Activated CD8-positive, alpha-beta T cell treated with anti-CD3 and anti-CD28 coated beads, Interleukin-2, amount 10 ng/mL, durations not matched to agents 7 days and 5 days (primary cell): ENCODE measurements at regions not wholly inside any gene's neighbourhood (a gene's known extent, or its start where the extent isn't known, plus 50 kb on each side); places are given as distances from the start of the nearest gene placed in this dataset.

ENCODE experiments used
- ATAC-seq: fragments of 150-1000 bp; cut with Tn5 transposase; one replicate; pipeline ENCODE4 v1.10.0; 2021; ENCODE audit warnings: moderate library complexity
- CTCF ChIA-PET: fragments of 350-600 bp; sonication (Branson Sonifier 250); formaldehyde crosslinking; loops from one replicate; lab custom pipeline; 2021; ENCODE audit warnings: antibody characterized with exemption; lab: Charles Lee
- POLR2A ChIA-PET: fragments of 350-600 bp; sonication (Branson Sonifier 250); formaldehyde crosslinking; loops from one replicate; lab custom pipeline; 2021; ENCODE audit warnings: antibody characterized with exemption; lab: Charles Lee
- DNase-seq: peaks from one replicate; pipeline ENCODE4 v3.0.0-alpha.2; 2020
- H3K27ac Mint-ChIP-seq: one replicate; pipeline ENCODE4 v1.8.0; 2021; ENCODE audit warnings: mild to moderate bottlenecking, mixed read lengths
- H3K27me3 Mint-ChIP-seq: one replicate; pipeline ENCODE4 v1.8.0; 2021; ENCODE audit warnings: low read depth, mixed read lengths
- H3K36me3 Mint-ChIP-seq: one replicate; pipeline ENCODE4 v1.8.0; 2021; ENCODE audit warnings: low read depth, mixed read lengths
- H3K4me1 Mint-ChIP-seq: one replicate; pipeline ENCODE4 v1.8.0; 2021; ENCODE audit warnings: low read depth, mixed read lengths
- H3K4me3 Mint-ChIP-seq: one replicate; pipeline ENCODE4 v1.8.0; 2021; ENCODE audit warnings: mild to moderate bottlenecking, mixed read lengths
- H3K9me3 Mint-ChIP-seq: one replicate; pipeline ENCODE4 v1.8.0; 2022; ENCODE audit warnings: mixed read lengths; ENCODE audit not compliant: insufficient read depth

GRCh38 chr6:142612956-142613355 lies 311.1 kb downstream of the ADGRG6 start:
- no peak for DNase-seq
- ATAC-seq = no peak
- CTCF ChIA-PET = no interaction called here
- H3K4me3 Mint-ChIP-seq = no peak overlapping the region
- H3K9me3 Mint-ChIP-seq = peaks cover 9% of the 10 kb centered on the region
- POLR2A ChIA-PET = no interaction called here
- no peak overlapping the region for H3K27ac Mint-ChIP-seq
- H3K4me1 Mint-ChIP-seq = no peaks in the 10 kb centered on the region
- peaks cover 4% of the 10 kb centered on the region for H3K27me3 Mint-ChIP-seq
- no peaks in the 10 kb centered on the region for H3K36me3 Mint-ChIP-seq

- Mint-ChIP-seq H3K4me1 (no peaks in the 10 kb centered on the region), H3K4me3 (no peak overlapping the region), H3K27me3 (peaks cover 4% of the 10 kb centered on the region), H3K36me3 (no peaks in the 10 kb centered on the region), H3K27ac (no peak overlapping the region), H3K9me3 (peaks cover 9% of the 10 kb centered on the region)
- POLR2A ChIA-PET = no interaction called here
- ATAC-seq (no peak), DNase-seq (no peak)
- CTCF ChIA-PET = no interaction called here
These were observed 312.2 kb downstream of the ADGRG6 start for GRCh38 chr6:142613981-142614380.

- Mint-ChIP-seq H3K36me3 (no peaks in the 10 kb centered on the region), H3K9me3 (peaks cover 3% of the 10 kb centered on the region), H3K4me3 (no peak overlapping the region), H3K27ac (no peak overlapping the region), H3K4me1 (no peaks in the 10 kb centered on the region), H3K27me3 (peaks cover 4% of the 10 kb centered on the region)
- CTCF ChIA-PET = no interaction called here
- ATAC-seq (no peak), DNase-seq (no peak)
- POLR2A ChIA-PET = no interaction called here
These were observed 315.4 kb downstream of the ADGRG6 start for GRCh38 chr6:142617158-142617557.

- no peak overlapping the region for H3K27ac Mint-ChIP-seq
- POLR2A ChIA-PET = no interaction called here
- ATAC-seq = no peak
These were observed 320.0 kb downstream of the ADGRG6 start for GRCh38 chr6:142621822-142622221.

GRCh38 chr6:142624978-142625715 lies 319.8 kb downstream of the HIVEP2 start:
- DNase-seq = no peak
- no peaks in the 10 kb centered on the region for H3K36me3 Mint-ChIP-seq
- no peak for ATAC-seq

More at GRCh38 chr6:142621822-142622221, 320.0 kb downstream of the ADGRG6 start:
- Mint-ChIP-seq H3K4me1 (no peaks in the 10 kb centered on the region), H3K27me3 (peaks cover 2% of the 10 kb centered on the region), H3K36me3 (no peaks in the 10 kb centered on the region), H3K4me3 (no peak overlapping the region), H3K9me3 (no peaks in the 10 kb centered on the region)
- DNase-seq = no peak
- CTCF ChIA-PET = interaction anchor here (1.6 kb wide), 1 partner anchor 22 kb away, joined by 4 read pairs; no protein-coding TSS in a partner anchor

GRCh38 chr6:142627474-142627873 lies 317.5 kb downstream of the HIVEP2 start:
- Mint-ChIP-seq H3K4me1 (peaks cover 5% of the 10 kb centered on the region), H3K9me3 (no peaks in the 10 kb centered on the region), H3K27me3 (no peaks in the 10 kb centered on the region), H3K36me3 (no peaks in the 10 kb centered on the region), H3K27ac (no peak overlapping the region), H3K4me3 (no peak overlapping the region)
- ChIA-PET CTCF (no interaction called here), POLR2A (no interaction called here)
- DNase-seq (no peak), ATAC-seq (no peak)

More at GRCh38 chr6:142624978-142625715, 319.8 kb downstream of the HIVEP2 start:
- Mint-ChIP-seq H3K4me1 (peaks cover 3% of the 10 kb centered on the region), H3K4me3 (no peak overlapping the region), H3K27me3 (no peaks in the 10 kb centered on the region), H3K9me3 (no peaks in the 10 kb centered on the region), H3K27ac (no peak overlapping the region)
- CTCF ChIA-PET = no interaction called here
- POLR2A ChIA-PET = interaction anchor here (0.6 kb wide), 1 partner anchor 825 kb away, joined by 3 read pairs; the partner anchor contains the start of genes ADAT2 and PEX3

- ChIA-PET CTCF (no interaction called here), POLR2A (no interaction called here)
- Mint-ChIP-seq H3K9me3 (no peaks in the 10 kb centered on the region), H3K4me3 (no peak overlapping the region), H3K36me3 (no peaks in the 10 kb centered on the region), H3K27me3 (no peaks in the 10 kb centered on the region), H3K27ac (no peak overlapping the region), H3K4me1 (peaks cover 5% of the 10 kb centered on the region)
- DNase-seq = no peak
- ATAC-seq = no peak
These were observed 313.2 kb downstream of the HIVEP2 start for GRCh38 chr6:142631517-142632385.

GRCh38 chr6:142633317-142633716 lies 311.7 kb downstream of the HIVEP2 start:
- CTCF ChIA-PET = no interaction called here
- POLR2A ChIA-PET = no interaction called here
- no peaks in the 10 kb centered on the region for H3K27me3 Mint-ChIP-seq

GRCh38 chr6:142635130-142635529 lies 309.8 kb downstream of the HIVEP2 start:
- Mint-ChIP-seq H3K27ac (no peak overlapping the region), H3K36me3 (no peaks in the 10 kb centered on the region), H3K27me3 (no peaks in the 10 kb centered on the region), H3K4me3 (no peak overlapping the region), H3K4me1 (peaks cover 2% of the 10 kb centered on the region), H3K9me3 (no peaks in the 10 kb centered on the region)
- no peak for ATAC-seq
- no peak for DNase-seq
- POLR2A ChIA-PET = no interaction called here
- CTCF ChIA-PET = no interaction called here

More at GRCh38 chr6:142633317-142633716, 311.7 kb downstream of the HIVEP2 start:
- Mint-ChIP-seq H3K4me1 (peaks cover 2% of the 10 kb centered on the region), H3K4me3 (no peak overlapping the region), H3K9me3 (no peaks in the 10 kb centered on the region), H3K27ac (no peak overlapping the region), H3K36me3 (no peaks in the 10 kb centered on the region)
- DNase-seq = no peak
- no peak for ATAC-seq

- DNase-seq (no peak), ATAC-seq (no peak)
- CTCF ChIA-PET = no interaction called here
- no peaks in the 10 kb centered on the region for H3K36me3 Mint-ChIP-seq
- no peaks in the 10 kb centered on the region for H3K9me3 Mint-ChIP-seq
- H3K27me3 Mint-ChIP-seq = no peaks in the 10 kb centered on the region
- no peak overlapping the region for H3K27ac Mint-ChIP-seq
- POLR2A ChIA-PET = no interaction called here
- no peaks in the 10 kb centered on the region for H3K4me1 Mint-ChIP-seq
- no peak overlapping the region for H3K4me3 Mint-ChIP-seq
These were observed 307.2 kb downstream of the HIVEP2 start for GRCh38 chr6:142637624-142638351.

GRCh38 chr6:142642651-142643050 lies 302.3 kb downstream of the HIVEP2 start:
- no peak for ATAC-seq
- H3K9me3 Mint-ChIP-seq = no peaks in the 10 kb centered on the region
- peaks cover 1% of the 10 kb centered on the region for H3K27me3 Mint-ChIP-seq
- H3K36me3 Mint-ChIP-seq = no peaks in the 10 kb centered on the region
- H3K4me1 Mint-ChIP-seq = no peaks in the 10 kb centered on the region
- POLR2A ChIA-PET = no interaction called here
- CTCF ChIA-PET = no interaction called here
- no peak overlapping the region for H3K27ac Mint-ChIP-seq
- no peak overlapping the region for H3K4me3 Mint-ChIP-seq
- no peak for DNase-seq
